ENCODE measurements at regions not wholly inside any gene's neighbourhood (a gene's known extent, or its start where the extent isn't known, plus 50 kb on each side); places are given as distances from the start of the nearest gene placed in this dataset.

- TF ChIP-seq CTCF (IDR thresholded peaks at IDR 0.05): no peak
- TF ChIP-seq POLR2A (IDR thresholded peaks at IDR 0.05): no peak
Measured at GRCh38 chr4:179485781-179486180, 2043.5 kb upstream of the AGA start.
